HEK293T (cell line): ENCODE measurements at regions not wholly inside any gene's neighbourhood (a gene's known extent, or its start where the extent isn't known, plus 50 kb on each side); places are given as distances from the start of the nearest gene placed in this dataset.

Source experiments
- ARNT ChIP-seq: fragments of 450-650 bp; IDR thresholded peaks from 2 replicates; pipeline ENCODE4 v1.6.1; 2017; ENCODE audit warnings: mild to moderate bottlenecking
- BHLHE40 ChIP-seq: fragments of 450-650 bp; IDR thresholded peaks from 2 replicates; pipeline ENCODE4 v1.6.1; 2016; ENCODE audit warnings: mild to moderate bottlenecking, moderate library complexity, borderline replicate concordance
- CTBP1 ChIP-seq: fragments of 450-650 bp; IDR thresholded peaks from 2 replicates; pipeline ENCODE4 v1.6.1; 2016; ENCODE audit warnings: borderline replicate concordance
- ELF4 ChIP-seq: fragments of 450-650 bp; IDR thresholded peaks from 2 replicates; pipeline ENCODE4 v1.6.1; 2017; ENCODE audit warnings: antibody characterized with exemption
- FOXA1 ChIP-seq: fragments of 450-650 bp; IDR thresholded peaks from 2 replicates; pipeline ENCODE4 v1.6.1; 2016; ENCODE audit warnings: mild to moderate bottlenecking
- FOXK2 ChIP-seq: fragments of 450-650 bp; IDR thresholded peaks from 2 replicates; pipeline ENCODE4 v1.6.1; 2016; ENCODE audit warnings: mild to moderate bottlenecking
- FOXM1 ChIP-seq: fragments of 450-650 bp; IDR thresholded peaks from 2 replicates; pipeline ENCODE4 v1.6.1; 2017; ENCODE audit warnings: mild to moderate bottlenecking, borderline replicate concordance
- HDGF ChIP-seq: fragments of 450-650 bp; IDR thresholded peaks from 2 replicates; pipeline ENCODE4 v1.6.1; 2017; ENCODE audit warnings: antibody characterized with exemption, borderline replicate concordance
- NFRKB ChIP-seq: fragments of 450-650 bp; IDR thresholded peaks from 2 replicates; pipeline ENCODE4 v1.6.1; 2016; ENCODE audit warnings: mild to moderate bottlenecking, moderate library complexity
- PKNOX1 ChIP-seq: fragments of 450-650 bp; IDR thresholded peaks from 2 replicates; pipeline ENCODE4 v1.6.1; 2016
- SP1 ChIP-seq: fragments of 450-650 bp; IDR thresholded peaks from 2 replicates; pipeline ENCODE4 v1.6.1; 2017
- ZNF384 ChIP-seq: fragments of 450-650 bp; IDR thresholded peaks from 2 replicates; pipeline ENCODE4 v1.6.1; 2016

GRCh38 chr3:56915966-56916586, 114.3 kb upstream of the ARHGEF3 start:
- TF ChIP-seq SP1 (no peak), ARNT (no peak), FOXA1 (no peak), FOXM1 (no peak), NFRKB (no peak), ELF4 (no peak), HDGF (no peak), PKNOX1 (no peak), ZNF384 (no peak), CTBP1 (no peak), BHLHE40 (no peak), FOXK2 (no peak)
